Muscle of leg (tissue), 3 donors: ENCODE measurements at regions not wholly inside any gene's neighbourhood (a gene's known extent, or its start where the extent isn't known, plus 50 kb on each side); places are given as distances from the start of the nearest gene placed in this dataset.

Experiments
- DNase-seq: peaks from one replicate; pipeline ENCODE4 v3.0.0; 2013
- H3K27ac ChIP-seq: one replicate; pipeline ENCODE4 v1.5.1; 2013; ENCODE audit warnings: mild to moderate bottlenecking, low read length, control low read depth
- H3K27me3 ChIP-seq: one replicate; pipeline ENCODE4 v1.6.1; 2013; ENCODE audit warnings: low read length; ENCODE audit not compliant: control insufficient read depth, insufficient read depth
- H3K36me3 ChIP-seq: one replicate; pipeline ENCODE4 v1.6.1; 2013; ENCODE audit warnings: low read length; ENCODE audit not compliant: control insufficient read depth, insufficient read depth
- H3K4me1 ChIP-seq: one replicate; pipeline ENCODE4 v1.6.1; 2013; ENCODE audit warnings: low read length; ENCODE audit not compliant: control insufficient read depth, insufficient read depth
- H3K4me3 ChIP-seq: one replicate; pipeline ENCODE4 v1.5.1; 2013; ENCODE audit warnings: low read length, control low read depth
- H3K9me3 ChIP-seq: replicated peaks from 2 replicates; pipeline ENCODE4 v1.6.1; 2013; ENCODE audit warnings: low read depth, low read length; ENCODE audit not compliant: control insufficient read depth
- WGBS: methylation state at CpG from one replicate; pipeline ENCODE4 v1.1.5; 2013; ENCODE audit warnings: missing lambda C conversion rate; ENCODE audit not compliant: insufficient coverage; 5-methylcytosine and 5-hydroxymethylcytosine counted together

GRCh38 chr4:167642250-167642649, 408.0 kb upstream of the SPOCK3 start:
- Histone ChIP-seq H3K27ac (no peak overlapping the region), H3K4me3 (no peak overlapping the region), H3K9me3 (no peaks in the 10 kb centered on the region), H3K27me3 (no peaks in the 10 kb centered on the region), H3K4me1 (no peaks in the 10 kb centered on the region), H3K36me3 (no peaks in the 10 kb centered on the region)
- no peak for DNase-seq
- no CpG with 5 or more reads among the region's 2 CpGs for WGBS

- no peaks in the 10 kb centered on the region for H3K4me1 ChIP-seq
- no peaks in the 10 kb centered on the region for H3K36me3 ChIP-seq
- no peaks in the 10 kb centered on the region for H3K9me3 ChIP-seq
- no peak overlapping the region for H3K4me3 ChIP-seq
- no peak overlapping the region for H3K27ac ChIP-seq
- no peaks in the 10 kb centered on the region for H3K27me3 ChIP-seq
- no peak for DNase-seq
These were observed 411.1 kb upstream of the SPOCK3 start for GRCh38 chr4:167645358-167645757.

- no peak overlapping the region for H3K4me3 ChIP-seq
- no peaks in the 10 kb centered on the region for H3K4me1 ChIP-seq
- DNase-seq, result no peak
- 81% methylated on average over 3 of the region's 4 CpGs for WGBS
- H3K9me3 ChIP-seq, result peaks cover 6% of the 10 kb centered on the region
- no peaks in the 10 kb centered on the region for H3K36me3 ChIP-seq
- no peak overlapping the region for H3K27ac ChIP-seq
- no peaks in the 10 kb centered on the region for H3K27me3 ChIP-seq
These were observed 418.0 kb upstream of the SPOCK3 start for GRCh38 chr4:167652267-167652666.

- H3K9me3 ChIP-seq, result no peaks in the 10 kb centered on the region
- no peaks in the 10 kb centered on the region for H3K4me1 ChIP-seq
- no peak overlapping the region for H3K27ac ChIP-seq
- H3K4me3 ChIP-seq, result peak overlapping the region; percentile 24
- no peaks in the 10 kb centered on the region for H3K36me3 ChIP-seq
- WGBS, result 69% methylated on average over 5 of the region's 9 CpGs
- no peaks in the 10 kb centered on the region for H3K27me3 ChIP-seq
- DNase-seq, result peak; percentile 1
These were observed 403.6 kb upstream of the ANXA10 start for GRCh38 chr4:167688660-167689142.

- no peak overlapping the region for H3K4me3 ChIP-seq
- DNase-seq, result no peak
- no peaks in the 10 kb centered on the region for H3K36me3 ChIP-seq
- H3K4me1 ChIP-seq, result no peaks in the 10 kb centered on the region
- H3K27me3 ChIP-seq, result no peaks in the 10 kb centered on the region
- H3K27ac ChIP-seq, result no peak overlapping the region
- no peaks in the 10 kb centered on the region for H3K9me3 ChIP-seq
These were observed 389.9 kb upstream of the ANXA10 start for GRCh38 chr4:167702391-167702790.

GRCh38 chr4:167711517-167711916, 380.8 kb upstream of the ANXA10 start:
- no peaks in the 10 kb centered on the region for H3K27me3 ChIP-seq
- H3K9me3 ChIP-seq, result no peaks in the 10 kb centered on the region
- no CpG with 5 or more reads among the region's 5 CpGs for WGBS
- H3K36me3 ChIP-seq, result no peaks in the 10 kb centered on the region
- no peak overlapping the region for H3K4me3 ChIP-seq
- H3K4me1 ChIP-seq, result no peaks in the 10 kb centered on the region
- no peak overlapping the region for H3K27ac ChIP-seq
- no peak for DNase-seq

- WGBS, result no CpG with 5 or more reads among the region's 1 CpG
- Histone ChIP-seq H3K4me1 (no peaks in the 10 kb centered on the region), H3K27me3 (no peaks in the 10 kb centered on the region), H3K27ac (no peak overlapping the region), H3K4me3 (no peak overlapping the region), H3K9me3 (no peaks in the 10 kb centered on the region), H3K36me3 (no peaks in the 10 kb centered on the region)
- DNase-seq, result no peak
These were observed 378.6 kb upstream of the ANXA10 start for GRCh38 chr4:167713756-167714155.

- 80% methylated on average over 1 of the region's 1 CpG for WGBS
- Histone ChIP-seq H3K9me3 (no peaks in the 10 kb centered on the region), H3K4me1 (no peaks in the 10 kb centered on the region), H3K27me3 (no peaks in the 10 kb centered on the region), H3K36me3 (no peaks in the 10 kb centered on the region), H3K27ac (no peak overlapping the region), H3K4me3 (no peak overlapping the region)
- no peak for DNase-seq
These were observed 377.2 kb upstream of the ANXA10 start for GRCh38 chr4:167715176-167715575.

GRCh38 chr4:167717495-167717894, 374.8 kb upstream of the ANXA10 start:
- no peak overlapping the region for H3K4me3 ChIP-seq
- no peaks in the 10 kb centered on the region for H3K9me3 ChIP-seq
- WGBS, result no CpG with 5 or more reads among the region's 2 CpGs
- H3K27me3 ChIP-seq, result no peaks in the 10 kb centered on the region
- DNase-seq, result no peak
- H3K4me1 ChIP-seq, result no peaks in the 10 kb centered on the region
- H3K36me3 ChIP-seq, result no peaks in the 10 kb centered on the region
- H3K27ac ChIP-seq, result no peak overlapping the region

- no peak overlapping the region for H3K27ac ChIP-seq
- no CpG with 5 or more reads among the region's 4 CpGs for WGBS
- no peak overlapping the region for H3K4me3 ChIP-seq
- no peaks in the 10 kb centered on the region for H3K27me3 ChIP-seq
- no peaks in the 10 kb centered on the region for H3K9me3 ChIP-seq
- no peaks in the 10 kb centered on the region for H3K4me1 ChIP-seq
- DNase-seq, result no peak
- no peaks in the 10 kb centered on the region for H3K36me3 ChIP-seq
These were observed 370.5 kb upstream of the ANXA10 start for GRCh38 chr4:167721617-167722486.

GRCh38 chr4:167722487-167722808, 369.9 kb upstream of the ANXA10 start:
- H3K27me3 ChIP-seq, result no peaks in the 10 kb centered on the region
- 11% methylated on average over 5 of the region's 6 CpGs for WGBS
- H3K36me3 ChIP-seq, result no peaks in the 10 kb centered on the region
- H3K4me3 ChIP-seq, result no peak overlapping the region
- no peak for DNase-seq
- no peak overlapping the region for H3K27ac ChIP-seq
- no peaks in the 10 kb centered on the region for H3K4me1 ChIP-seq
- no peaks in the 10 kb centered on the region for H3K9me3 ChIP-seq
